ENCODE measurements at regions not wholly inside any gene's neighbourhood (a gene's known extent, or its start where the extent isn't known, plus 50 kb on each side); places are given as distances from the start of the nearest gene placed in this dataset.

- no peak for TF ChIP-seq CTCF (IDR thresholded peaks at IDR 0.05; ENCODE audit: low read depth, low read length)
These were observed 107.8 kb downstream of the OGFRL1 start for GRCh38 chr6:71396410-71396801.

GRCh38 chr6:71399279-71399678 lies 110.7 kb downstream of the OGFRL1 start:
- no peak for TF ChIP-seq CTCF (IDR thresholded peaks at IDR 0.05; ENCODE audit: low read depth, low read length)

More at GRCh38 chr6:71396410-71396801, 107.8 kb downstream of the OGFRL1 start:
- H3K4me3 ChIP-seq (ENCODE audit: low read depth, low read length): no peak overlapping the region

DNA sequence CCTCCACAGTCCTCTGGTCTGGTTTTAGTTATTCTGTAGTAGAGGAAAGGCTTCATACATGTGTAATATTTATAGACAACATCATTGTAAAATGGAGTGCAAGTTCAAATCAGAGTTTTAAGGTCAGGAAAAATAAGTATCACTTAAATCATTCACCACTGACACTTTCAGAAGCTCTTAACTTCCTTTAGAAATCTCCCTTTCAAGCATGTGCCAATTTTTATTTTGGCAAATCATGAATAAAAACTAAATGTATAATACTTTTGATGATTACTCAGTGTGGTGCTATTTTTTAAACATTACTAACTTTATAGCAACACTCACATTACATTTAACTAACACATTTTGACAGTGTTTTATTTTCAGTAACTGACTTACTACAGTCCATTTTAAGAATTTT lies 112.2 kb downstream of the OGFRL1 start:
- H3K4me3 ChIP-seq (ENCODE audit: low read depth, low read length): no peak overlapping the region
- no peak for TF ChIP-seq CTCF (IDR thresholded peaks at IDR 0.05; ENCODE audit: low read depth, low read length)

More at GRCh38 chr6:71399279-71399678, 110.7 kb downstream of the OGFRL1 start:
- no peak overlapping the region for H3K4me3 ChIP-seq (ENCODE audit: low read depth, low read length)

DNA sequence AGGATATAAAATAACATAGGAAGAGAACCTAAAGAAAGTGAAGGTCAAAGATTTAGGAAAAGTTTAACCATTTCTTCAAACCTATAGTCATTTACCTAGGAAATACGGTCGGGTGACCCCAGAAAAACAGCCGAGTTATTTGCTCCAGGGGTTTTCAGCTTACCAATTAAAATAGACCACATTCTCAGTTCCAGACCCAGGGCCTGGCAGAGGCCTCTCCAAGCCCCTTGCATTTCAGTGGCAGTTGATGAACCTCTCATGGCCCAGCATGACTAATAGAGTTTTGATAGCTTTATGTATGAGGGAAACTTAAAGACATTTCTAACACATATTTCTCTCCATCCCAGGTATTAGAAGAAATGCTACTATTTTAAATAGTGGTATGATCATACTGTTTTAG lies 113.5 kb downstream of the OGFRL1 start:
- no peak overlapping the region for H3K4me3 ChIP-seq (ENCODE audit: low read depth, low read length)
- no peak for TF ChIP-seq CTCF (IDR thresholded peaks at IDR 0.05; ENCODE audit: low read depth, low read length)

DNA sequence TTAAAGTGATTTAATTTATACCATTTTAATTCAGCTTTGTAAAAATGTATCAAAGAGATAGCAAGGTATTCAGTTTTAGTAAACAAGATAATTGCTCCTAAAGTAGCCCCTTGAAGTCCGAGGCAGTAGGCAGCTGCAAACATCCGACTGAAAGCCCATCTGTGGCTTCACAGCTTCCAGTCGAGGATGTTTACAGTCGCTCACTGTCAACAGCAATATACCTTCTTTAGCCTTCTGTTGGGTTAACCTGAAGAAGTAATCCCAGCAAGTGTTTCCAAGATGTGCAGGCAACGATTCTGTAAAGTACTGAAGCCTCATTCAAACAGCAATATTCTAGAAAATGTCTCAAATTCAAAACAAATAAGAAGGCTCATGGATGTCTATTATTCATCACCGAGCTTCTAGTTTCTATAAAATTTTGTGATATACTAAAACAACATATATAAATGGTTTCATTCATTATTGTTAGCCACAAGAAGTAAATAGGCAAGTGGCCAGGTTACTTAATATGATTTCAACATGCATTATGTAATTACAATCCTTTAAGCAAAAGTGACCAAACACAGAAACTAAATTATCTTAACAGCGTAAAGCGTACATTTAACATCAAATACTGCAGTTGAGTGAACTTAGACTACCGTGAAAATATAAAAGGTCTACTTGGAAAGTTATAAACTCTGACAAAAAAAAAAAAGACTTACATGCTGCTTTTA lies 115.0 kb downstream of the OGFRL1 start:
- no peak overlapping the region; the same call in 1 of the 2 replicates for H3K4me3 ChIP-seq (ENCODE audit: low read depth, low read length)
- no peak for TF ChIP-seq CTCF (IDR thresholded peaks at IDR 0.05; ENCODE audit: low read depth, low read length)

DNA sequence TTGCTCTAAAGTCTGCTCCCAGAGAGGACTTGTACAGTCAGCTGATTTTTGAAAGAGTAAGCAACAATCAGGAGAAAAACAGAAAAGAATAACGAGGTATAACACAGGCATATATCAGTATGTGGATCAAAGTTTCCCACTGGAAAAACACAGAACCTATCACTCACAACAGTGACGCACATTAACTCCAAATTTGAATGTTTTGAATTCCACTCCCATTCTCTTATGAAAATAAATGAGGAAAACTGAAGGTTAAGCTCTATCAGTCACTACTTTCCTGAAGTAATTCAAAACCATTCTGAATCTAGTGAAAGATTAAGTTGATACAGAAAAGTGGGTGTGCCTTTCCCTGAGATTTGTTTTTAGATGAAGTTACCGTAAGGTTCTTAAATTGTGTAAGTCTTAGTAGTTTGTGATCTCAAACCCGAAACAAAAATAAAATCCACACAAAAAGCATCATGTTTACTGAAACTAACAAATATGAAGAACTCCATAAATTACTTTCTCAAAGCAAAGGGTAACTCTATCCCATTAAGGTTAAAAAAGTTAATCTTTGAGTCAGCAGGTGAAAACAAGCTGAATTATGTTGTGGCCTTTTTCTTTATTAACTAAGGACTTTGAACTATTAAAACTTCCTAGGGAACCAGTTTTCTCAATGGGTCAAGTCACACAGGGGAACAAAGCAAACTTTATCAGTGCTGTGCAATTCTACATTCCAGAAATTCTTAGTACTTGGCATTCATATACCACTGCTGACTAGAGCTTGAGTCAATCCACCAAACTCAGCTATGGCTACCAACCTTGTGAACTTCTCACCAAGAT lies 115.7 kb downstream of the OGFRL1 start:
- TF ChIP-seq CTCF (IDR thresholded peaks at IDR 0.05; ENCODE audit: low read depth, low read length): no peak
- H3K4me3 ChIP-seq (ENCODE audit: low read depth, low read length): peak overlapping the region; percentile 11

- no peak overlapping the region for H3K4me3 ChIP-seq (ENCODE audit: low read depth, low read length)
- TF ChIP-seq CTCF (IDR thresholded peaks at IDR 0.05; ENCODE audit: low read depth, low read length): no peak
These were observed 116.3 kb downstream of the OGFRL1 start for GRCh38 chr6:71404967-71405278.

All from WI38 (cell line).